ENCODE measurements at regions not wholly inside any gene's neighbourhood (a gene's known extent, or its start where the extent isn't known, plus 50 kb on each side); places are given as distances from the start of the nearest gene placed in this dataset.

- intact Hi-C loops (cut with DNase I; ENCODE audit: low total_unique reads): no loop called here
Observed at GRCh38 chr12:126359216-126359615, 1294.0 kb downstream of the AACS start.

GRCh38 chr12:126361804-126362203 is 1296.6 kb downstream of the AACS start:
- DNase-seq: no peak
- no peaks in the 10 kb centered on the region for H3K36me3 ChIP-seq
- no peak overlapping the region for H3K4me3 ChIP-seq
- H3K4me1 ChIP-seq: no peaks in the 10 kb centered on the region
- no peak overlapping the region for H3K27ac ChIP-seq
- 84 to 91% (median 86%) methylated on average over 3 of the region's 3 CpGs for WGBS, 5 donors
- H3K9me3 ChIP-seq: peaks cover 0 to 7% (median 1%) of the 10 kb centered on the region in 4 donors
- TF ChIP-seq POLR2A (IDR thresholded peaks at IDR 0.05) (no peak), POLR2AphosphoS5 (IDR thresholded peaks at IDR 0.05) (no peak), CTCF (IDR thresholded peaks at IDR 0.05) (no peak), EP300 (IDR thresholded peaks at IDR 0.05) (no peak)
- intact Hi-C loops (cut with DNase I; ENCODE audit: low total_unique reads): no loop called here
- H3K27me3 ChIP-seq: no peaks in the 10 kb centered on the region

More at GRCh38 chr12:126359216-126359615, 1294.0 kb downstream of the AACS start:
- H3K9me3 ChIP-seq: peaks cover 0 to 17% (median 4%) of the 10 kb centered on the region in 4 donors
- H3K4me3 ChIP-seq: no peak overlapping the region
- H3K4me1 ChIP-seq: no peaks in the 10 kb centered on the region
- H3K27ac ChIP-seq: no peak overlapping the region
- DNase-seq: no peak
- no peak for TF ChIP-seq EP300 (IDR thresholded peaks at IDR 0.05)
- TF ChIP-seq CTCF (IDR thresholded peaks at IDR 0.05): no peak
- TF ChIP-seq POLR2AphosphoS5 (IDR thresholded peaks at IDR 0.05): no peak
- TF ChIP-seq POLR2A (IDR thresholded peaks at IDR 0.05): no peak
- no peaks in the 10 kb centered on the region for H3K36me3 ChIP-seq
- 72 to 81% (median 76%) methylated on average over 3 of the region's 3 CpGs for WGBS, 5 donors
- no peaks in the 10 kb centered on the region for H3K27me3 ChIP-seq

- H3K9me3 ChIP-seq: peaks cover 0 to 7% (median 0%) of the 10 kb centered on the region in 4 donors
- H3K27me3 ChIP-seq: no peaks in the 10 kb centered on the region
- TF ChIP-seq POLR2AphosphoS5 (IDR thresholded peaks at IDR 0.05) (no peak), EP300 (IDR thresholded peaks at IDR 0.05) (no peak), POLR2A (IDR thresholded peaks at IDR 0.05) (no peak), CTCF (IDR thresholded peaks at IDR 0.05) (no peak)
- WGBS, 5 donors: 72 to 81% (median 77%) methylated on average over 5 of the region's 5 CpGs
- intact Hi-C loops (cut with DNase I; ENCODE audit: low total_unique reads): no loop called here
- no peak overlapping the region for H3K27ac ChIP-seq
- H3K36me3 ChIP-seq: no peaks in the 10 kb centered on the region
- H3K4me3 ChIP-seq: no peak overlapping the region
- no peak for DNase-seq
- H3K4me1 ChIP-seq: no peaks in the 10 kb centered on the region
Observed at GRCh38 chr12:126362493-126362892, 1297.3 kb downstream of the AACS start.

- H3K36me3 ChIP-seq: no peaks in the 10 kb centered on the region
- no peak for DNase-seq
- H3K4me1 ChIP-seq: no peaks in the 10 kb centered on the region
- TF ChIP-seq EP300 (IDR thresholded peaks at IDR 0.05): no peak
- no peak for TF ChIP-seq POLR2AphosphoS5 (IDR thresholded peaks at IDR 0.05)
- TF ChIP-seq CTCF (IDR thresholded peaks at IDR 0.05): no peak
- TF ChIP-seq POLR2A (IDR thresholded peaks at IDR 0.05): no peak
- peaks cover 0 to 7% (median 0%) of the 10 kb centered on the region in 4 donors for H3K9me3 ChIP-seq
- WGBS, 5 donors: 58 to 76% (median 69%) methylated on average over 9 of the region's 9 CpGs
- H3K27me3 ChIP-seq: no peaks in the 10 kb centered on the region
- no peak overlapping the region for H3K27ac ChIP-seq
- intact Hi-C loops (cut with DNase I; ENCODE audit: low total_unique reads): no loop called here
- no peak overlapping the region for H3K4me3 ChIP-seq
Observed at GRCh38 chr12:126362964-126363363, 1297.7 kb downstream of the AACS start.

Measured in stomach (tissue), 8 donors.